GM23338 (cell line): ENCODE measurements at regions not wholly inside any gene's neighbourhood (a gene's known extent, or its start where the extent isn't known, plus 50 kb on each side); places are given as distances from the start of the nearest gene placed in this dataset.
A peak's percentile ranks its signal among the peaks of the same experiment; 100 is the strongest.

ENCODE experiments used
- ATAC-seq: fragments of 200-7000 bp; cut with Tn5 transposase; 3 replicates; pipeline ENCODE4 v1.9.1; 2020
- DNase-seq: peaks from one replicate; pipeline ENCODE4 v3.0.0-alpha.2; 2015; ENCODE audit warnings: low spot score
- H2AFZ ChIP-seq: fragments of 200-600 bp; sonication (generic); 2 replicates; pipeline ENCODE4 v1.8.0; 2016; ENCODE audit warnings: antibody characterized with exemption, mild to moderate bottlenecking, moderate library complexity
- H3F3A ChIP-seq: fragments of 200-600 bp; sonication (generic); replicated peaks from 2 replicates; pipeline ENCODE4 v1.8.0; 2017; ENCODE audit warnings: antibody characterized with exemption, mixed run types, low read depth
- H3K27ac ChIP-seq: fragments of 200-600 bp; sonication (generic); 2 replicates; pipeline ENCODE4 v1.6.1; 2016; ENCODE audit warnings: low read depth
- H3K27me3 ChIP-seq: fragments of 200-600 bp; sonication (generic); 2 replicates; pipeline ENCODE4 v1.8.0; 2016; ENCODE audit warnings: mild to moderate bottlenecking, mixed run types, moderate library complexity; ENCODE audit not compliant: insufficient read depth
- H3K36me3 ChIP-seq: fragments of 200-600 bp; sonication (generic); 2 replicates; pipeline ENCODE4 v1.8.0; 2016; ENCODE audit warnings: mild to moderate bottlenecking; ENCODE audit not compliant: insufficient read depth
- H3K4me1 ChIP-seq: fragments of 200-600 bp; sonication (generic); 2 replicates; pipeline ENCODE4 v1.8.0; 2016; ENCODE audit warnings: mild to moderate bottlenecking, moderate library complexity; ENCODE audit not compliant: insufficient read depth
- H3K4me2 ChIP-seq: fragments of 200-600 bp; sonication (generic); 2 replicates; pipeline ENCODE4 v1.7.1; 2017; ENCODE audit warnings: mixed run types
- H3K4me3 ChIP-seq: fragments of 200-600 bp; sonication (generic); 2 replicates; pipeline ENCODE4 v1.6.1; 2016; ENCODE audit warnings: mixed run types
- H3K79me2 ChIP-seq: fragments of 200-600 bp; sonication (generic); replicated peaks from 2 replicates; pipeline ENCODE4 v1.8.0; 2017; ENCODE audit warnings: mild to moderate bottlenecking; ENCODE audit not compliant: insufficient read depth
- H3K9me2 ChIP-seq: fragments of 200-600 bp; sonication (generic); 2 replicates; pipeline ENCODE4 v1.8.0; 2017; ENCODE audit not compliant: insufficient read depth
- H4K20me1 ChIP-seq: fragments of 200-600 bp; sonication (generic); replicated peaks from 2 replicates; pipeline ENCODE4 v1.8.0; 2017; ENCODE audit warnings: mild to moderate bottlenecking; ENCODE audit not compliant: insufficient read depth
- H3K27ac Mint-ChIP-seq: 2 replicates; pipeline ENCODE4 v1.8.0; 2020; ENCODE audit warnings: inconsistent platforms, mild to moderate bottlenecking, moderate library complexity, mixed read lengths
- H3K27me3 Mint-ChIP-seq: 3 replicates; pipeline ENCODE4 v1.8.0; 2022; ENCODE audit warnings: low read depth, mild to moderate bottlenecking, moderate library complexity, mixed read lengths, inconsistent platforms; ENCODE audit not compliant: insufficient read depth, poor library complexity
- H3K36me3 Mint-ChIP-seq: 3 replicates; pipeline ENCODE4 v1.8.0; 2021; ENCODE audit warnings: low read depth, mild to moderate bottlenecking, inconsistent platforms, moderate library complexity, mixed read lengths
- H3K4me1 Mint-ChIP-seq: 3 replicates; pipeline ENCODE4 v1.8.0; 2020; ENCODE audit warnings: mild to moderate bottlenecking, inconsistent platforms, mixed read lengths
- H3K4me3 Mint-ChIP-seq: 3 replicates; pipeline ENCODE4 v1.8.0; 2021; ENCODE audit warnings: moderate library complexity, mild to moderate bottlenecking, inconsistent platforms, mixed read lengths
- H3K9me3 Mint-ChIP-seq: 3 replicates; pipeline ENCODE4 v1.8.0; 2020; ENCODE audit warnings: moderate library complexity, mild to moderate bottlenecking, inconsistent platforms, mixed read lengths
- CREB1 ChIP-seq: fragments of 250-450 bp; sonication (Bioruptor Pico); IDR thresholded peaks from 2 replicates; pipeline ENCODE4 v1.5.0; 2020; ENCODE audit warnings: low read depth, mild to moderate bottlenecking, moderate library complexity
- CTCF ChIP-seq, 2 experiments: fragments of 200-600 bp in 1 of 2; sonication (generic) in 1 of 2; conservative IDR thresholded peaks; 2 replicates each; pipeline versions ENCODE4 v1.5.1 to v1.6.1; 2016 to 2017; ENCODE audit warnings: antibody characterized with exemption in 2 of 2, low read depth in 2 of 2, mild to moderate bottlenecking in 2 of 2, moderate library complexity in 1 of 2
- EZH2 ChIP-seq: fragments of 200-600 bp; sonication (generic); IDR thresholded peaks from one replicate; pipeline ENCODE4 v1.8.0; 2017; ENCODE audit warnings: antibody characterized with exemption, mild to moderate bottlenecking, low read depth; ENCODE audit not compliant: unreplicated experiment
- EZH2phosphoT487 ChIP-seq: fragments of 200-600 bp; sonication (generic); IDR thresholded peaks from one replicate; pipeline ENCODE4 v1.8.1; 2018; ENCODE audit warnings: antibody characterized with exemption; ENCODE audit not compliant: unreplicated experiment
- JUNB ChIP-seq: IDR thresholded peaks from one replicate; pipeline ENCODE4 v1.6.1; 2016; ENCODE audit warnings: antibody characterized with exemption; ENCODE audit not compliant: unreplicated experiment
- NANOG ChIP-seq: IDR thresholded peaks from 2 replicates; pipeline ENCODE4 v1.6.1; 2016; ENCODE audit warnings: antibody characterized with exemption, borderline replicate concordance
- POLR2AphosphoS5 ChIP-seq: IDR thresholded peaks from 2 replicates; pipeline ENCODE4 v1.6.1; 2016; ENCODE audit warnings: antibody characterized with exemption, low read depth
- STAT1 ChIP-seq: IDR thresholded peaks from one replicate; pipeline ENCODE4 v1.6.1; 2016; ENCODE audit warnings: antibody characterized with exemption; ENCODE audit not compliant: unreplicated experiment
- ZNF114 ChIP-seq: fragments of 250-450 bp; sonication (Bioruptor Pico); IDR thresholded peaks from 2 replicates; pipeline ENCODE4 v1.5.0; 2020; ENCODE audit warnings: mild to moderate bottlenecking, moderate library complexity
- ZNF331 ChIP-seq: fragments of 250-450 bp; sonication (Bioruptor Pico); IDR thresholded peaks from 2 replicates; pipeline ENCODE4 v1.5.0; 2020; ENCODE audit warnings: low read depth, mild to moderate bottlenecking, moderate library complexity
- ZNF462 ChIP-seq: fragments of 250-450 bp; sonication (Bioruptor Pico); IDR thresholded peaks from 2 replicates; pipeline ENCODE4 v1.5.0; 2020; ENCODE audit warnings: mild to moderate bottlenecking, moderate library complexity

- TF ChIP-seq JUNB, result no peak
- no peak for TF ChIP-seq ZNF114
- no peak for TF ChIP-seq EZH2phosphoT487
- TF ChIP-seq ZNF331 (CRISPR knock-in tag), result no peak
- no peak for TF ChIP-seq STAT1
- TF ChIP-seq CREB1, result no peak
- no peak for TF ChIP-seq CTCF (conservative IDR thresholded peaks at IDR 0.05; ENCODE audit: low read depth in 2 of 2)
- no peak for TF ChIP-seq EZH2
- no peak for TF ChIP-seq POLR2AphosphoS5
Measured at GRCh38 chr5:174221946-174222345, 176.4 kb downstream of the NSG2 start (continued).

- Histone ChIP-seq H3K36me3 (no peaks in the 10 kb centered on the region), H3K4me2 (no peak overlapping the region), H3K27ac (no peak overlapping the region), H4K20me1 (no peaks in the 10 kb centered on the region), H3K79me2 (no peaks in the 10 kb centered on the region), H3K27me3 (no peaks in the 10 kb centered on the region), H3K4me3 (no peak overlapping the region), H3K4me1 (no peaks in the 10 kb centered on the region), H2AFZ (0 out of 2 replicates have a peak overlapping the region, but pooled peaks have one; percentile 2), H3K9me2 (no peaks in the 10 kb centered on the region), H3F3A (no peaks in the 10 kb centered on the region)
- DNase-seq (peak; percentile 21), ATAC-seq (peak; percentile 74)
- H3K4me1 Mint-ChIP-seq, result peaks cover 4% of the 10 kb centered on the region; the same call in 2 of the 3 replicates
- no peaks in the 10 kb centered on the region for H3K36me3 Mint-ChIP-seq
- H3K4me3 Mint-ChIP-seq, result no peak overlapping the region
- peaks cover 1% of the 10 kb centered on the region for H3K27me3 Mint-ChIP-seq
- no peak overlapping the region for H3K27ac Mint-ChIP-seq
- TF ChIP-seq EZH2 (no peak), CREB1 (no peak), NANOG (no peak), JUNB (no peak), EZH2phosphoT487 (no peak), POLR2AphosphoS5 (no peak), ZNF462 (CRISPR knock-in tag) (no peak), STAT1 (no peak)
- H3K9me3 Mint-ChIP-seq, result no peaks in the 10 kb centered on the region
Measured at GRCh38 chr5:174222891-174223290, 177.4 kb downstream of the NSG2 start.
